NCI-H446 treated with DMSO at 0.1 percent for 48 hours (cell line): ENCODE measurements at regions not wholly inside any gene's neighbourhood (a gene's known extent, or its start where the extent isn't known, plus 50 kb on each side); places are given as distances from the start of the nearest gene placed in this dataset.
"Not testable (repeated sequence)": the region's sequence is repeated elsewhere in the genome, so short reads cannot be mapped to it uniquely, and the experiment has no call there.

Source experiments
- DNase-seq: peaks from one replicate; lab custom pipeline; 2025; lab: John Stamatoyannopoulos, UW

DNA sequence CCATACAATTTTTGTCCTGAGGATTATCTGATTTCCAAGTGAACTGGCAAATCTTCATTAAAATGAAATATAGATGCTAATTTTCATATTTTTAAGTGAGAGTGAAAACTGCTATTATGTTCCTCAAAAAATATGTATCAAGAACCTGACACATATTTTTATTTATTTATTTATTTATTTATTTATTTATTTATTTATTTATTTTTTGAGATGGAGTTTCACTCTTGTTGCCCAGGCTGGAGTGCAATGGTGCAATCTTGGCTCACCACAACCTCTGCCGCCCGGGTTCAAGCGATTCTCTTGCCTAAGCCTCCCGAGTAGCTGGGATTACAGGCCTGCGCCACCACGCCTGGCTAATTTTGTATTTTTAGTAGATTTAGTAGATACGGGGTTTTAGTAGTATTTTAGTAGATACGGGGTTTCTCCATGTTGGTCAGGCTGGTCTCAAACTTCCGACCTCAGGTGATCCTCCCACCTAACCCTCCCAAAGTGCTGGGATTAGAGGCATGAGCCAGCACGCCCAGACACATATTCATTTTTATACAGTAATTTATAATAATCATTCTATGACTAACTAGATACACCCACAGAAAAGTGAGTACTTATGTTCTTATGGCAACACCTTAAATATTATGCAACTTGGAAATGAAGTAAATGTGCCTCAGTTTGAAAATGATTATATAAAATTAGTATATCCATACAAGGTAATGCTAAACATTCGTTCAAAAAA lies 248.3 kb downstream of the CDH7 start:
- not testable (repeated sequence) for DNase-seq

DNA sequence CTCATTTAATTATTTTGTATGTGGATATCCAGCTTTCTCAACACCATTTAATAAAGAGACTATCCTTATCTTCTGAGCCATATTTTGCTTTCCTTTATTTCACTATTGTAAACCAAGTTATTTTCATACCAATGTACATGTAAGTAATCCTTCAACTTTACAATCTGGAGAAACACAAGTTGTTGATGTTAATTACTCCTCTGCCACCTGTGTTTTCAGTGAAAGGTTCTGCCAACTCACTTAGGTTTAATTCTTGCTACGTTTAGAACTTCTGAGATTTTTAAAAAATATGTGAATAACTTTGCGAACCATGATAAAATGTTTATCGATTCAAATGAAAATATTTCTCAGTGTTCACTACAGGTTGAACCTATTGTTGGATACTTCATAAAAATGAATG lies 244.4 kb downstream of the CDH7 start:
- DNase-seq = no peak

DNA sequence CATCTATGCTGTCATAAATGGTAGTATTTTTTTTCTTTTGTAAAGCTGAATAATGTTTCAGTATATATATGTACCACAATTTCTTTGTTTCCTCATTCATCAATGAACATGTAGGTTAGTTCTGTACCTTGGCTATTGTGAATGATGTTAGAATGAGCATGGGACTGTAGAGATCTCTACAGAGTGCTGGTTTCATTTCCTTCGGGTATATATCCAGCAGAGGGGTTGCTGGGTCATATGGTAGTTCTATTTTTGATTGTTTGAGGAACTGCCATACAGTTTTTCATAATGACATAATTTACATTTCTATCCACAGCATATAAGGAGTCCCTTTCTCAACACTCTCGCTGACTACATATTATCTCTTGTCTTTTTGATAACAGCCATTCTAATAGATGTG lies 243.5 kb downstream of the CDH7 start:
- no peak for DNase-seq

DNA sequence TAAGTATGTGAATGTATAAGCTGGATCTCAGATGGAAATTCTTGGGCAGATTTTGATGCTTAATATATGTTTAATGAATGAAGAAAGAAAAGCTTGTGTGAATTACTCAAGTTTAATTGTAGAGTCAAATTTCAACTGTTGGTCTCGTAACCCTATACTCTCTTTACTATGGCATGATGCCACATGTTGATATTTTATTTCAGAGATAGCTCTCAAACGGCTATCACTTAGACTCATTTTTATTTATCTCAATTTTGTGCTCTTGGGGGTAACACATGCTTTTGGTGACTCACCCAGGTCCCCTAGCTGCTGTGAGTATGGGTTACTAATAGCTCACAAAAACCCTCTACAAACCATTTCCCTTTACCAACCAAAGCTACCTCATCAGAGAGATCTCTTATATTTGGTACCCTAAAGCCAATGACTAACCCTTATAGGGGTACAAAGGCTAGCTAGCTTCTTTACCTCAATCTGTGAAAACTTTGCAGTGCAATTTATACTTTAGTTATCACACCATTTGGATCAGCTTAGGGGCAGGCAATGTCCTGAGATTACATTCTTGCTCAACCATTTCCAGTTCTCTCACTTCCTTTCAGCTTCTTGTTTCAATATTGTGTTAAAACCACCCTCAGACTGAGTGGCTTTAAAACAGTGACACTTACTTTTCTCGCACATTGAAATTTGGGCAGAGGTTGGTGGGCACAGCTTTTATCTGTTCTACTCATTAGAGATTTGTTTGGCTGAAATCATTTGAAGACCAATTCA lies 240.3 kb downstream of the CDH7 start:
- no peak for DNase-seq

DNA sequence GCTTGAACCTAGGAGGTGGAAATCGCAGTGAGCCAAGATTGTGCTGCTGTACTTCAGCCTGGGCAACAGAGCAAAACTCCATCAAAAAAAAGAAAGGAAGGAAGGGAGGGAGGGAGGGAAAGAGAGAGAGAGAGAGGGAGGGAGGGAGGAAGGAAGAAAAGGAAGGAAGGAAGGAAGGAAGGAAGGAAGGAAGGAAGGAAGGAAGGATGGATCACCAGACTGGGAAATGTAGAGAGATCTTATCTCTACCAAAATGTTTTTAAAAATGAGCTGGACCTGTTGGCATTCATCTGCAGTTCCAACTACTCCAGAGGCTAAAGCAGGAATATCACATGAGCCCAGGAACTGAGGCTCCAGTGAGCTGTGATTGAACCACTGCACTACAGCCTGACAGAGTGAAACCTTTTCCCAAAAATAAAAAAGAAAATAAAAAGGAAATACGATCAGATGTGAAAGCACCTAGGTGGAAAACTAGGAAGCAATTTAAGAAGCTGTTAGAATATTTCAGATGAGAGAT lies 239.4 kb downstream of the CDH7 start:
- no peak for DNase-seq

DNA sequence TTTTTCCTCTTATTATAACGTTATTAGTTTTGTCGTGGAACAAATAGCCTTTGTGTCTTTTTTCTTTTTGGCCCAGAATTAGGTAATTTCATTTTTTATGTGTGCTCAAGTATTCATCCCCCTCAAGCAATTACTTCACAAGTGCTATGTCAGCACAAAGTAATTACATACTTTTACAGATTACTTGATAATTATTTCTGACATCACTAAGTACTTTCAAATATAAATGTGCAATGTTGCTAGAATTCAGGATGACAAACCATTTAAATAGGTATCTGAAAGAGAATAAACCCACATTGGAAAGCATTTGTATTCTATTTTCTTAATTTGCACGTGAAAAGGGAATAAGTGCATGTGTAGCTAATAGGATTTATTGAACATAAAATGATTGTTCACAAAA lies 238.2 kb downstream of the CDH7 start:
- no peak for DNase-seq

DNA sequence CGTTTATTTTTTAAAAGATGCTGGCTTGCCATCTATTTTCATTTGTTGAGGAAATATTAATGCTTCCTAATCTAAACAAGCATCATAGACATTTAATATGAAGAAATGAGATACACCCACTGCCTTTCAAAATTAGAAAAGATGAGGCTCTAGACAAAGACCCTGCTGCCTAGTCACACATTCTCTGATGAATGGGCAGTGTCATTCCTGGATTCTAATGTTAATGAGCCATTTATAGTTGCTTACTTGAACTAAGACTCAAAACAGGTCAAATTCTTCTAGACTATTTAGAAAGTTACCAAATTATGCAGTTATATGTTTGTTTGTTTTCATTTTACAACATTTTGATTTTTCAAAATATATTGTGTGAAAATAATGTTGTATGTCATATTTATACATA lies 237.6 kb downstream of the CDH7 start:
- DNase-seq = no peak

DNA sequence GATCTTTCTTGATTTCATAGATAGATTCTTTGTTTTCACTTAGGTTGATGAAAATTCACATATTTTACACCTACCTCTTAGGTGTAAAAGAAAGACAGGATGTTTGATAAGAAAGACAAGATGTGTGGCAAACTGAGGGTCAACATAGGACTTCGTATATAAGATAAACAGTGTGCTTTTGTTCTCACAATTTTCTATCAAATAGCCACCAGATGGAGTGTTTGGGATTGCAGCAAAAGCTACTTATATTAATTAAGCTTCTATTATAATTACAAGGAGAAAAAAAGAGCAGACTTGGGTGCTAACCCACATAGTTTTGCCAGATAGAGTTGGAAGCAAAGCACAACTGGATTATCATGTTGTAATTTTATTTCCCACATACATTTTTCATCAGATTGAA lies 232.9 kb downstream of the CDH7 start:
- DNase-seq = peak; percentile 1

DNA sequence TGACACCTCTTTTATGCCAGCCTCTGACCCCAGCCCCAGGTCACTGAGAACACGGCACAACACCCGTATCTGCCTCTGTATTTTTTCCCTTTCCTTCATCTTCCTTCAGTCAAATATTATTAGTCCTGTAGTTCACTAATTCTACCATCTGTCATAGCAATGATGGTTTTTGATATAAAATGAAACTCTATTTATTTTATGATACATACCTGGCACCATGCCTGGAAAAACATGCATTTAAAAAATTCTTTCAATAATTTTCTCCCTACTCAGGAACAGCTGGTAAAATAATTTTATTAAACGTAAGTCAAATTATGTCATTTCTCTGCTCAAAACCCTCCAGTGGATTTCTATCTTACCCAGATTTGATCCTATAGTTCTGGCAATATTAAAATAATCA lies 224.7 kb downstream of the CDH7 start:
- DNase-seq = peak; percentile 56

DNA sequence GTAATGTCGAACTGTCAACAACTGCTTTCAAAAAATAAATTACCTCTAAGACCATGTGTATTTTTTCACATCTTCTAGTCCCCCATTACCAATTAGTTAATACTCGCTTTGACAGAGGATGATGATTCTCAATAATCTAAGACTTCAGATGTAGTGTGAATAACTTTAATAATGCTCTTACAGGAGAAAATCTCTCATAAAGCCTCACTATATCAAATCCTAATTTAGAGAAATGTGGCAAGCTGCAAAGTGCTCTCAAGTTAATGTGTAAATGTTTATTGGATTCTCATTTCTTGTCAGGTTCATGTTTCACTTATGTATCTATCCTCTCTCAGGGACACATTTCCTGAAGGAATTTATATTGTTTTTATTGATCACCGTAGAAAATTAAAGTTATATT lies 223.9 kb downstream of the CDH7 start:
- no peak for DNase-seq

DNA sequence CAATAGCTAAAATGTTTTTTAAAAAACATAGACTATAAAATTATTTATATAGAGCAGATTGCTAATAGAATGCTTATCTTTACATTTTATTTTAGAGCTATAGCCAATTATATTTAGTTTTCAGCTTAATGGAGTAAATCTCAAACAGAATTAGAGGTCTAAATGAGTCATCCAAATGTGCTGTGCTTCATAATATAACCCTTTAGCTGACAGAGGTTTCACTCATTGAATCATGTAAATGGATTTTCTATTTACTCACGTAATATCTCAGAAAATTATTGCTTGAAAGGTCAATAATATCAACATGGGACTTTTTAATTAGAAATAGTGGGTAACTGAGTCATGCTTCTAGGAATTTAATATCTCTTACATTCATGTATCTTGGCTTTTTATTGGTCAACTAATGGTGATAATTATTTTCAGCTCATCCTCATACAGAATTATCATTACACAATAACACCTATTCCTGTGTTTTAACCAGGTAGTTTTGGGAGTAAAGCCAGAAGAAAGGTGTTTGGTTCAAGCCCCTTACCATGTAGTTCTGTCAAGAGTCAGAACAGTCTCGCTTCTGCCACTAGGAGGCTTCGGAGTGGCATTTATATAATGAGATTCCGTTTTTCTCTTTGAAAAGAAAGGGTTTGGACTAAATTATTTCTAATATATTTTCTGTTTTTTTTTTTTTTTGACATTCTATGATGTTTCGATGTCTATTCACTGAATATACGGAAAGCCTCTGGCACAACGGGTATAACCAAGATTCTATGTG lies 217.6 kb downstream of the CDH7 start:
- DNase-seq = no peak

DNA sequence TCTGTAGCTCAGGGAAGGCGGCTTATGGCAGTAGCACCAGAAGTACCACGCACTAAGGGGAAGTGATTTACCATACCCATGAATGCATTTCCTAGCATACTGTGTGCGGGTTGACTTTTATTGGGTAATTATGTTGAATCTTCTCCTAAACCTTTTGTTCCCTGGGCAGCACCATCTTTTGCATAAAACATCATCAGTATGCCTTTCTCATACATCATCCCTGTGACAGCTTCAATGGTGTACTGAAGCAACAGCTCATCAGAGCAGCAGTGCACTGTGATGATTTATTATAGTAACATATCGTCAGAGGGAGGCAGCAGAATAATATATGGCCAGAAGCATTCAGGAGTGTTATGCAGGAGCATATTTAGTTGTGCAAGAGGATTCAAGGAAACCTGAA lies 204.9 kb downstream of the CDH7 start:
- no peak for DNase-seq

DNA sequence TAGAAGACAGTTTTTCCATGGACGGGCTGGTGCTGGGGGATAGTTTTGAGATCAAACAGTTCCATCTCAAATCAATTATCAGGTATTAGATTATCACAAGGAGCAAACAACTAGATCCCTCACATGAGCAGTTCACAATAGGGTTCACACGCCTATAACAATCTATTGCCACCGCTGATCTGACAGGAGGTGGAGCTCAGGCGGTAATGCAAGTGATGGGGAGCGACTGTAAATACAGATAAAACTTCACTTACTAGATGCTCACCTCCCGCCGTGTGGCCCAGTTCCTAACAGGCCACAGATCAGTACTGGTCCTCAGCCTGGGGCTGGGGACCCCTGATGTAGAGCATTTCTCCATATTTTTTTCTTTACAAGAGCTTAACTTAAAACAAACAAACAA lies 203.6 kb downstream of the CDH7 start:
- DNase-seq = no peak

DNA sequence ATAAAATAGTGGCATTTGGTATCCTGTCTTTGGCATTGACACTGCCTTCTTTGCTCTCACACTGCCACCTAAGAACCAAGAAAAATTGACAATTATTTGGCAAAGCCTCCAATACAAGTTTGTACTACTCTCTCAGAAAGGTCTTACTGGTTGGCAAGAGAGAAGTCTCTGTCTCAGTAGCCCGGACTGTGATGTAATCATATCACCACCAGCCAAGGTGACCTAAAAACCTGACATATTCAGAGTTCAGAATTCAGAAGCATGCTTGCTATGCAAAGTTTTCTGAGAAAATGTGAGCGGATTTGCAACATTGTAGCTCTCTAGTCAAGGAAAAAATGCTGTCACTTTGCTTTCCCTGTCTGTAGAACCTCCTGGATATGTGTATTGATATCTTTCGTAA lies 196.0 kb downstream of the CDH7 start:
- no peak for DNase-seq

DNA sequence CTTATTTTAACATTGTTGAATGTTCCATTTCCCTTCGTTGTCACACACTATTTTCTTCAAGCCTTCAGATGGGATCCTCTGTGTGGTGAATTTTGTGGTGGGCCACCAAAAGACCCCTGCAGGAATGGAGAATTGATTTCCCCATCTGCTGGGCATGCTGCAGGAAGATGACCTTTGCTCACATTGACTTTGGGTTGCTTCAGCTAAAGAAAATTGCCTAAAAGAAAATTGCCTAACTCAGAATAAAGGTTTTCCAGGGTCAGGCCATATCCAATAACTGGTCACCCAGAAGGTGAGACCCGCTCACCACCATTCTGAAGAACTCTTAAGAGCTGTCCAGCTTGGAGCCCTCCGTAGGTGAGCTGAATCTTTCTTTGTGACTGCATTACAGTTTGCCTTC lies 192.5 kb downstream of the CDH7 start:
- DNase-seq = no peak

DNA sequence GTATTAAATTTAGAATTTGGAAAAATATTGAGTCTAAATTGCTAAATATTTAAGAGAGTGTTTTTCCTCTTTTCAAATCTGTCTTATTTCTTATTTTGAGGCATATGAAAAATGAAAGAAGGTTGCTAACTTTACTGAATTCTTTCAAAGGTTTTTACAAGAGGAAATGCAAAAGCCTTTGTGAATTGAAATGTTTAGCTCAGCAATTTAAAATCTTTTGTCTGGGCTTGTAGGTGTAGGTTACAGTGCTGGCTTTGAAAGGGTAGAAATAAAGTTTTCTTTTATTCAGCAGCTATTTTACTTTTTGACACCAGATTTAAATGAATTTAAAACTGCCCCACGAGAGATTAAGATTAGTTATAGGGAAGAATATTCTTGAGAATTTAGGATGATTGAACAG lies 192.0 kb downstream of the CDH7 start:
- no peak for DNase-seq

DNA sequence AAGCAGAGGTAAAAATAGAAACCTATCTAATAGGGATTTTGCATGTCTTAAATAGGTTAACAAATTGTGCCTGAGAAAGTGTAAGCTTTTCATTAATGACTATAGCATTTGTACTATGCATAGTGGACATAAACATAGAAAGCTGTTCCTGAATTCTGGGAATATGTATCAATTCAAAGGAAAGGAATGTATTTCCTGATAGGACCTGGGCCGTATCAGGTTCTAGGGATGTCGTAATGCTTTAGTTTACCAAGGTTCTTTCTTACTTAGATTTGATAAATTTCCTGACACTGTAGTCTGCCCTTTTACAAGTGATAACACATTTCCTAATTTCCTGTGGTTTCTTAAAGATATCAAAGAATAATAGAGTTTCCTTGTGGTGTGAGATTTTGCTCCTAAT lies 191.3 kb downstream of the CDH7 start:
- DNase-seq = no peak

DNA sequence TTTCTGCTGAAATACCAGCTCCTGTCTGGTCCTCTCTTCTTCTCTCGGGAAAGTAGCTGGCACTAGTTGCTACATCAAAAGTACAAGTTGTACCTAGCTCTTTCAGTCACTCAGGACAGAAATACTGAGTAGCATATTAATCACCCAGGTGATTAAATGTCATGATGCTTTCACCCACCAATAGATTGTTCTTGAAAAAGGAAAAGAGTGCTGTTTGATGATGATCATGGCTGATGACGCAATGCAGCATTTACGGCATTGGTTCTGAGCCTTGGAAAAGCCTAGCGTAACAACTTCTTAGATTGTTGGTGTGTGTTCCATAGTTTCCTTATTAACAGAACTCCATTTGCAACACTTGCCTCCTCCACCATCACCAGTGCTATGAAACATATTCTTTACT lies 190.7 kb downstream of the CDH7 start:
- DNase-seq = no peak
